ENCODE measurements at regions not wholly inside any gene's neighbourhood (a gene's known extent, or its start where the extent isn't known, plus 50 kb on each side); places are given as distances from the start of the nearest gene placed in this dataset.

DNA sequence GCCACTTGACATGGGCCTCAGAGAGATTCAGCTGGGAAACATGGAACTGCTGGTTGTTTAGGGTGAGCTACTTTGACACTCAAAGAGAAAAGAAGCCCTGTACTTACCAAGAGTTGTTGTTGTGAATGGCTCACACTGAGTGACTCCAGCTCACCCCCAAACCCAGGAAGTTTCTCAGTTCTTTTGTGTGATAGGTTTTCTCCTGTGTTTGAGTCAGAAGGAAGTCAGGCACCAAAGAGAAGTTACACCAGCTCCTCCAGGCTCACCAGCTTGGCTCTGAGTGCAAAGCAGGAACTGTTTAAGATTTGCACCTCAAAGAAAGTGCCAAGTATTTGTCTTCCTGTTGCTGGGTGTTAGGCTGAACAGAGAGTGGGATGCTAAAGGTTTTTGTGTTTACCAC is 111.2 kb upstream of the PROX1 start:
- Histone ChIP-seq H3K4me3 (ENCODE audit: low read length) (no peak overlapping the region), H3K27me3 (ENCODE audit: insufficient read depth, low read depth, low read length) (no peaks in the 10 kb centered on the region), H3K27ac (ENCODE audit: low read length) (no peak overlapping the region)

DNA sequence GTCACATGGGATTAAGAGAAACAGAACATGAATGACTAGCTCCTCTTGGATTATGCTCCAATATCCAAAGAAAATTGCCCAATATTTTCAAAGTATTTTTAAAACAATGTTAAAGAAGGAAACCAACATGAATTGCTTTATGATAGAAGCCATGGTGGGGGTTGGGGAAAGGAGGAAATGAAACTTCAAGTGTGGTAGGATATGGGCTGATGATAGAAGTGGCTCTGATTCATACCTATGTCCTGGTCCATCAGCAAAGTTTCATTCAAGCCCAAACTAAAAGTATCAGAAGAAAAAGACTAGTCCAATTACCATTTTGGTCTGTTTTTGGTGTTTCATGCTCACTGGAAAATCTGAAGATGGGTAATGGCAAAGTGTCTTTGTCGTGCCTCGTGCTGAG is 104.2 kb upstream of the PROX1 start:
- no peak for TF ChIP-seq POLR2AphosphoS5 (IDR thresholded peaks at IDR 0.05)
- TF ChIP-seq RAD21 (conservative IDR thresholded peaks at IDR 0.05) = no peak
- TF ChIP-seq EZH2 (IDR thresholded peaks at IDR 0.05; ENCODE audit: borderline replicate concordance, insufficient read depth, low read length, poor library complexity, severe bottlenecking) = no peak
- H3K27ac ChIP-seq (ENCODE audit: low read length) = no peak overlapping the region

More for the DNA sequence above, 111.2 kb upstream of the PROX1 start:
- no peaks in the 10 kb centered on the region for H3K79me2 ChIP-seq (replicated peaks; ENCODE audit: insufficient read depth, low read length)
- no peak overlapping the region for H2AFZ ChIP-seq (ENCODE audit: low read depth, low read length)
- H3K36me3 ChIP-seq (ENCODE audit: insufficient read depth, low read length) = no peaks in the 10 kb centered on the region
- no peak overlapping the region for H3K4me2 ChIP-seq (ENCODE audit: low read length)
- H4K20me1 ChIP-seq (ENCODE audit: insufficient read depth) = no peaks in the 10 kb centered on the region
- no peaks in the 10 kb centered on the region for H3K9me2 ChIP-seq (ENCODE audit: insufficient read depth, low read length)
- no peak overlapping the region for H3K9ac ChIP-seq (ENCODE audit: low read length)
- TF ChIP-seq SMC3 (conservative IDR thresholded peaks at IDR 0.05; ENCODE audit: poor library complexity) = no peak
- no peak for TF ChIP-seq EP300 (conservative IDR thresholded peaks at IDR 0.05; ENCODE audit: poor library complexity, severe bottlenecking)
- TF ChIP-seq, protein P1, sequence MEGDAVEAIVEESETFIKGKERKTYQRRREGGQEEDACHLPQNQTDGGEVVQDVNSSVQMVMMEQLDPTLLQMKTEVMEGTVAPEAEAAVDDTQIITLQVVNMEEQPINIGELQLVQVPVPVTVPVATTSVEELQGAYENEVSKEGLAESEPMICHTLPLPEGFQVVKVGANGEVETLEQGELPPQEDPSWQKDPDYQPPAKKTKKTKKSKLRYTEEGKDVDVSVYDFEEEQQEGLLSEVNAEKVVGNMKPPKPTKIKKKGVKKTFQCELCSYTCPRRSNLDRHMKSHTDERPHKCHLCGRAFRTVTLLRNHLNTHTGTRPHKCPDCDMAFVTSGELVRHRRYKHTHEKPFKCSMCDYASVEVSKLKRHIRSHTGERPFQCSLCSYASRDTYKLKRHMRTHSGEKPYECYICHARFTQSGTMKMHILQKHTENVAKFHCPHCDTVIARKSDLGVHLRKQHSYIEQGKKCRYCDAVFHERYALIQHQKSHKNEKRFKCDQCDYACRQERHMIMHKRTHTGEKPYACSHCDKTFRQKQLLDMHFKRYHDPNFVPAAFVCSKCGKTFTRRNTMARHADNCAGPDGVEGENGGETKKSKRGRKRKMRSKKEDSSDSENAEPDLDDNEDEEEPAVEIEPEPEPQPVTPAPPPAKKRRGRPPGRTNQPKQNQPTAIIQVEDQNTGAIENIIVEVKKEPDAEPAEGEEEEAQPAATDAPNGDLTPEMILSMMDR (IDR thresholded peaks at IDR 0.05; ENCODE audit: poor library complexity, severe bottlenecking) = no peak
- TF ChIP-seq, protein P2, sequence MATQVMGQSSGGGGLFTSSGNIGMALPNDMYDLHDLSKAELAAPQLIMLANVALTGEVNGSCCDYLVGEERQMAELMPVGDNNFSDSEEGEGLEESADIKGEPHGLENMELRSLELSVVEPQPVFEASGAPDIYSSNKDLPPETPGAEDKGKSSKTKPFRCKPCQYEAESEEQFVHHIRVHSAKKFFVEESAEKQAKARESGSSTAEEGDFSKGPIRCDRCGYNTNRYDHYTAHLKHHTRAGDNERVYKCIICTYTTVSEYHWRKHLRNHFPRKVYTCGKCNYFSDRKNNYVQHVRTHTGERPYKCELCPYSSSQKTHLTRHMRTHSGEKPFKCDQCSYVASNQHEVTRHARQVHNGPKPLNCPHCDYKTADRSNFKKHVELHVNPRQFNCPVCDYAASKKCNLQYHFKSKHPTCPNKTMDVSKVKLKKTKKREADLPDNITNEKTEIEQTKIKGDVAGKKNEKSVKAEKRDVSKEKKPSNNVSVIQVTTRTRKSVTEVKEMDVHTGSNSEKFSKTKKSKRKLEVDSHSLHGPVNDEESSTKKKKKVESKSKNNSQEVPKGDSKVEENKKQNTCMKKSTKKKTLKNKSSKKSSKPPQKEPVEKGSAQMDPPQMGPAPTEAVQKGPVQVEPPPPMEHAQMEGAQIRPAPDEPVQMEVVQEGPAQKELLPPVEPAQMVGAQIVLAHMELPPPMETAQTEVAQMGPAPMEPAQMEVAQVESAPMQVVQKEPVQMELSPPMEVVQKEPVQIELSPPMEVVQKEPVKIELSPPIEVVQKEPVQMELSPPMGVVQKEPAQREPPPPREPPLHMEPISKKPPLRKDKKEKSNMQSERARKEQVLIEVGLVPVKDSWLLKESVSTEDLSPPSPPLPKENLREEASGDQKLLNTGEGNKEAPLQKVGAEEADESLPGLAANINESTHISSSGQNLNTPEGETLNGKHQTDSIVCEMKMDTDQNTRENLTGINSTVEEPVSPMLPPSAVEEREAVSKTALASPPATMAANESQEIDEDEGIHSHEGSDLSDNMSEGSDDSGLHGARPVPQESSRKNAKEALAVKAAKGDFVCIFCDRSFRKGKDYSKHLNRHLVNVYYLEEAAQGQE (IDR thresholded peaks at IDR 0.05; ENCODE audit: borderline replicate concordance) = no peak
- no peak for TF ChIP-seq MXI1 (conservative IDR thresholded peaks at IDR 0.05; ENCODE audit: poor library complexity, severe bottlenecking)
- no peak for TF ChIP-seq TAF1 (IDR thresholded peaks at IDR 0.05; ENCODE audit: low read depth)
- no peak for TF ChIP-seq EZH2 (IDR thresholded peaks at IDR 0.05; ENCODE audit: borderline replicate concordance, insufficient read depth, low read length, poor library complexity, severe bottlenecking)
- H3F3A ChIP-seq (ENCODE audit: insufficient read depth, low read length, poor library complexity, severe bottlenecking) = no peaks in the 10 kb centered on the region
- no peaks in the 10 kb centered on the region for H3K9me3 ChIP-seq (ENCODE audit: low read length)

DNA sequence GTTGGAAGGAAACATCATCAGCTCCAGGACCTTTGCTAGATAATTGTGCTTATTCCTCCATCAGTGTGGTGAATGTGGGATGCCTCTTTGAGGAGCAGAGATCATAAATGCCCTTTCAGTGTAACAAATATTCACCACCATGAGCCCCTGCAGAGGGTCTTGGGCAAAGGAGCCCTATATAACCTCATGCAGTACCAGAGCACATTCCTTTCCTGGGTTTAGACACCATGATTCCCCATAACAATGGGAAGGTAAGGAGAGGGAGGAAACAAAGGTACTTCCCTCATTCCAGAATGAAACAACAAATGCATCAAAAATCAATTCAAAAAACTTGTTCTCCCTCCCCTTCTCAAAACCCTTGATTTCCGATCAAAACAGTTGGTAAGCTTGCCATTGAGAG is 103.4 kb upstream of the PROX1 start:
- Histone ChIP-seq H4K20me1 (ENCODE audit: insufficient read depth) (no peaks in the 10 kb centered on the region), H3K79me2 (replicated peaks; ENCODE audit: insufficient read depth, low read length) (no peaks in the 10 kb centered on the region), H3K4me2 (ENCODE audit: low read length) (no peak overlapping the region), H3K27ac (ENCODE audit: low read length) (no peak overlapping the region), H3K9me3 (ENCODE audit: low read length) (no peaks in the 10 kb centered on the region), H3K9ac (ENCODE audit: low read length) (no peak overlapping the region), H3K4me3 (ENCODE audit: low read length) (no peak overlapping the region), H3K9me2 (ENCODE audit: insufficient read depth, low read length) (no peaks in the 10 kb centered on the region), H3K36me3 (ENCODE audit: insufficient read depth, low read length) (no peaks in the 10 kb centered on the region), H2AFZ (ENCODE audit: low read depth, low read length) (no peak overlapping the region), H3K27me3 (ENCODE audit: insufficient read depth, low read depth, low read length) (no peaks in the 10 kb centered on the region), H3F3A (ENCODE audit: insufficient read depth, low read length, poor library complexity, severe bottlenecking) (no peaks in the 10 kb centered on the region)
- TF ChIP-seq TAF1 (IDR thresholded peaks at IDR 0.05; ENCODE audit: low read depth) (no peak), RAD21 (conservative IDR thresholded peaks at IDR 0.05) (no peak), EP300 (conservative IDR thresholded peaks at IDR 0.05; ENCODE audit: poor library complexity, severe bottlenecking) (no peak), SMC3 (conservative IDR thresholded peaks at IDR 0.05; ENCODE audit: poor library complexity) (no peak), MXI1 (conservative IDR thresholded peaks at IDR 0.05; ENCODE audit: poor library complexity, severe bottlenecking) (no peak)

More for the DNA sequence above, 104.2 kb upstream of the PROX1 start:
- Histone ChIP-seq H4K20me1 (ENCODE audit: insufficient read depth) (no peaks in the 10 kb centered on the region), H3K9me2 (ENCODE audit: insufficient read depth, low read length) (no peaks in the 10 kb centered on the region), H3K79me2 (replicated peaks; ENCODE audit: insufficient read depth, low read length) (no peaks in the 10 kb centered on the region), H3K36me3 (ENCODE audit: insufficient read depth, low read length) (no peaks in the 10 kb centered on the region), H3F3A (ENCODE audit: insufficient read depth, low read length, poor library complexity, severe bottlenecking) (no peaks in the 10 kb centered on the region), H3K27me3 (ENCODE audit: insufficient read depth, low read depth, low read length) (no peaks in the 10 kb centered on the region), H2AFZ (ENCODE audit: low read depth, low read length) (no peak overlapping the region), H3K4me2 (ENCODE audit: low read length) (no peak overlapping the region), H3K4me3 (ENCODE audit: low read length) (no peak overlapping the region), H3K9ac (ENCODE audit: low read length) (no peak overlapping the region), H3K9me3 (ENCODE audit: low read length) (no peaks in the 10 kb centered on the region)
